ENCODE measurements at regions not wholly inside any gene's neighbourhood (a gene's known extent, or its start where the extent isn't known, plus 50 kb on each side); places are given as distances from the start of the nearest gene placed in this dataset.

DNA sequence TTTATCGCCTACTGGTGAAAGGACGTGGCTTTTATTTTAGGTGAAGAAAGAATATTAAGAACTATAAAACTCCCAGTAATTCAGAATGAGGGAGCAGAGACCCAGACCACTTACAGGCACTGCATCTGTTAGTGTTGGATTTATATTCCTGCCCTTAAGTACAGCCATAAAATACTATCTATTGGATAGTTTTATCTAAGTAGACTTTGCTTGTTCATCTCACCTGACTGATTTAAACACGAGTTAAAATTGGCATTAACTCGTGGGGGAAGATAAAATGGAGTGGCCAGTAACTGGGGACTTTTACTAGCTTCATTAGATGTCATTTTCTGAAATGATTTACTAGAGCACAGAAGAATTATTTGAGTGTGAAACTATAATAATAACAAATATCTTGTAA, 1377.5 kb upstream of the TMEM132C start:
- ChIA-PET POLR2A (ENCODE audit: low non-redundant PET) (no interaction called here), CTCF (no interaction called here)
- TF ChIP-seq, protein P1, sequence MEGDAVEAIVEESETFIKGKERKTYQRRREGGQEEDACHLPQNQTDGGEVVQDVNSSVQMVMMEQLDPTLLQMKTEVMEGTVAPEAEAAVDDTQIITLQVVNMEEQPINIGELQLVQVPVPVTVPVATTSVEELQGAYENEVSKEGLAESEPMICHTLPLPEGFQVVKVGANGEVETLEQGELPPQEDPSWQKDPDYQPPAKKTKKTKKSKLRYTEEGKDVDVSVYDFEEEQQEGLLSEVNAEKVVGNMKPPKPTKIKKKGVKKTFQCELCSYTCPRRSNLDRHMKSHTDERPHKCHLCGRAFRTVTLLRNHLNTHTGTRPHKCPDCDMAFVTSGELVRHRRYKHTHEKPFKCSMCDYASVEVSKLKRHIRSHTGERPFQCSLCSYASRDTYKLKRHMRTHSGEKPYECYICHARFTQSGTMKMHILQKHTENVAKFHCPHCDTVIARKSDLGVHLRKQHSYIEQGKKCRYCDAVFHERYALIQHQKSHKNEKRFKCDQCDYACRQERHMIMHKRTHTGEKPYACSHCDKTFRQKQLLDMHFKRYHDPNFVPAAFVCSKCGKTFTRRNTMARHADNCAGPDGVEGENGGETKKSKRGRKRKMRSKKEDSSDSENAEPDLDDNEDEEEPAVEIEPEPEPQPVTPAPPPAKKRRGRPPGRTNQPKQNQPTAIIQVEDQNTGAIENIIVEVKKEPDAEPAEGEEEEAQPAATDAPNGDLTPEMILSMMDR (conservative IDR thresholded peaks at IDR 0.05; ENCODE audit: low read depth) = no peak
- no peak for DNase-seq (ENCODE audit: low spot score)
- no peak overlapping the region for H3K27ac ChIP-seq

DNA sequence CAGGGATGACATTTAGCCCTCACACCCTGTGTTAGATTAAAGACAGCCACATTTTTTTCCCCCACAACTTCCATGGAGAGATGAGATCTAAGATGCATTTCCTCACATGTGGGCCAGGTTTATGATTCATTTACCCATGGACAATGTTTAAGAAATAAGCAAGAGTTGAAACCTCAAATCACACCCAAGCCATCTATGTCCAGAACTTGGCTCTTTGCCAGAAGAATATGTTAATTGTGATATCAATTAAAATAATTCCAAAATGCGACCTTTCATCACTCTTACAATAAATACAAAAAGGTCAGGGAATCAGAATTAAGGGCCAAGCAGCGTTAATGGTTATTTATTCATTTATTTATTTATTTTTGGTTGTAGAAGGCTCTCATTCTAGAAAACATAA, 1376.9 kb upstream of the TMEM132C start:
- TF ChIP-seq, protein P1 (conservative IDR thresholded peaks at IDR 0.05; ENCODE audit: low read depth) = no peak
- H3K27ac ChIP-seq = no peak overlapping the region
- DNase-seq (ENCODE audit: low spot score) = no peak
- CTCF ChIA-PET = no interaction called here
- POLR2A ChIA-PET (ENCODE audit: low non-redundant PET) = no interaction called here

DNA sequence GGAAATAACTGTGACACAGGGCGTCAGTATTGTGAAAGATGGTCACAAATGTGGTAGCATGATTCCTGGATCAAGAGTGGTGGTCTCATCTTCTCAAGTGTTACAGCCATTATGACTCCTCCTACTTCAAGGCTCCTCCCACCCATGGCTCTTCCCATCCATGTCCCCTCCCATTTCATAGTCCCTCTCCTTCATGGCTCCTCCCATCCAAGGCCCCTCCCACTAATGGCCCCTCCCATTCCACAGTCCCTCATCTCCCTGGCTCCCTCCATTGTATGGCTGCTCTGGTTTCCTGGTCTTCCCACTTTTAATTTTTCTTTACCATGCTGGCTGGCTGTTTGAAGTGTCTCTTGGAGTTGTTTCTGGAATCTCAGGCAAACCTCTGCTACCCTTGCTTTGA, 1375.2 kb upstream of the TMEM132C start:
- ChIA-PET CTCF (no interaction called here), POLR2A (ENCODE audit: low non-redundant PET) (no interaction called here)
- DNase-seq (ENCODE audit: low spot score) = no peak
- no peak overlapping the region for H3K27ac ChIP-seq
- TF ChIP-seq, protein P1 (conservative IDR thresholded peaks at IDR 0.05; ENCODE audit: low read depth) = no peak

DNA sequence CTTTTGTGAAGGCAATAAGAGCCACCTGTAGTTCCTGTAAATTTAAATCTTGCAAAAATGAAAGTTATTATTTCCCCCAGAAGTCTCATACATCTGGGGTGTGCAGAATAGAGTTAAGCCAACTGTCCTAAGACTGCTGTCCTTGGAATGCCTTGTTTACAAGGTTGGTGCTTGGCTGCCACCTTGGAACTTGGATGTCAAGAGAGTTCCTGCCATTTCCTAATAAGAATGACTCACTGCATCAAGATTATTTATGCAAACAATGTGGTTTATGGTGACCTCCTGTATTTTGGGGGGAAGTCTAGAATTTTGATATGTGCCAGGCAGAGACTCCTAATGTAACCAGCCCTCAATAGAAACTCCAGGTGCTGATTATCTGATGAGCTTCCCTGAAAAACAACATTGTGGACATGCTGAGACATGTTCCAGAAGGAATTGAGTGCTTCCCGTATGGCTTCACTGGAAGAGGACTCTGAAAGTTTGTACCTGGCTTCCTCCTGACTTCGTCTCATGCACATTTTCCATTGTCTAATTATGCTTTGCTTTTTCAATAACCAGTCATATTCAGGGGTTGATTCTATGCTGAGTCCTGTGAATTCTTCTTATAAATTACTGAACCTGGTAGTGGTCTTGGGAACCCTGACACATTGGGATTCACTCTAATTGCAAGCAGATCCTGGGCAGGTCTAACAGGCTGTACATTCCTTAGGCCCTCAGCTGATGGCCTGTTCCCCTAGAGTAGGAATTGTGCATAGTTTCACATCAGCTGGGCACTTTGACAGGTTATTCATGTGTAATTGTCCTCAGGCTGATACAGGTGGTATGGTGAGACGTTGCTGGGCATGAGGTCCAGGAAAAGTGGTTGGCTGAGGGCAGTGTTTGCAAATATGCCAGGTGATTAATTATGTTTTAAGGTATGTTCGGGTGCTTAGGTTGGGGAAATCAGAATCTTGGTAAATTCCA, 1370.7 kb upstream of the TMEM132C start:
- ChIA-PET POLR2A (ENCODE audit: low non-redundant PET) (no interaction called here), CTCF (no interaction called here)
- no peak for DNase-seq (ENCODE audit: low spot score)
- TF ChIP-seq, protein P1 (conservative IDR thresholded peaks at IDR 0.05; ENCODE audit: low read depth) = no peak
- H3K27ac ChIP-seq = no peak overlapping the region

DNA sequence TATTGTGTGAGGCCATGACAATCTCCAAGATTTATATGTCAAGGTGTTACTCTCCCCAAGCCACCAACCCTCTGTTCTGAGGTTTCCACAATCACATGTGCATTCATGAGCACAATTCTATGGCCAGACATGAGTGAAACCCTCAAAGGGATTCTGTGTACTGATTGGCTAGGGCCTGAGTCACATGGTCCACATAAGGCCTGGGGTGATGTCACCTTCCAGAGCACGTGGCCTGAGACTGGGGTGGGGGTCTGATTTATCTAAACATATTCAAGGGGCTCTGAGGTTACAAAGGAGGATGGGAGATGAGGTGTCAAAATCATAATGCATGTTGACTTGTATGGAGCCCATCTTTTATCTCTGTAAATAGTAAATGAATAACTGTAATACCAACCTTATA, 1369.9 kb upstream of the TMEM132C start:
- H3K27ac ChIP-seq = no peak overlapping the region
- DNase-seq (ENCODE audit: low spot score) = no peak
- ChIA-PET POLR2A (ENCODE audit: low non-redundant PET) (no interaction called here), CTCF (no interaction called here)
- TF ChIP-seq, protein P1 (conservative IDR thresholded peaks at IDR 0.05; ENCODE audit: low read depth) = no peak

DNA sequence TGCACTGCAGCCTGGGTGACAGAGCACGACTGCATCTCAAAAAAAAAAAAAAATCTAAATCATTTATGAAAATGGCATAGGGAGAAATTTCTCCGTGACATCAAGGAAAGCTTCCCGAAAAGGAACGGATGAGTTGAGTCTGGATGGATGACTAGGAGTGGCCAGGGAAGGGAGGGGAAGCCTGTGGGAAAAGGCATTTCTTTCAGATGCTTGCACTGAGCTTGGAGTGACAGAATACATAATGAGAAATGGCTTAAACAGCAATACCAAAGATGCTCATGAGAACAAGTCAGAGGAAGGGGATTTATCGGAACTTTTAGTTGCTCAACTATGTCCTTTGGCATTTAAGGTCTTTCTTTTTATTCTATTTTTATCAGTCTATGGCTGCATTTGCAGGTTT, 1369.2 kb upstream of the TMEM132C start:
- DNase-seq (ENCODE audit: low spot score) = no peak
- ChIA-PET CTCF (no interaction called here), POLR2A (ENCODE audit: low non-redundant PET) (no interaction called here)
- TF ChIP-seq, protein P1 (conservative IDR thresholded peaks at IDR 0.05; ENCODE audit: low read depth) = no peak
- H3K27ac ChIP-seq = no peak overlapping the region

Data from RWPE1 (cell line).